GM21528 (cell line): ENCODE measurements at regions not wholly inside any gene's neighbourhood (a gene's known extent, or its start where the extent isn't known, plus 50 kb on each side); places are given as distances from the start of the nearest gene placed in this dataset.
"Not testable (repeated sequence)": the region's sequence is repeated elsewhere in the genome, so short reads cannot be mapped to it uniquely, and the experiment has no call there.

Experiments
- ATAC-seq: cut with Tn5 transposase; IDR thresholded peaks from one replicate; pipeline ENCODE4 v1.9.1; 2021; ENCODE audit warnings: mild to moderate bottlenecking, moderate library complexity; ENCODE audit not compliant: unreplicated experiment, low FRiP score

DNA sequence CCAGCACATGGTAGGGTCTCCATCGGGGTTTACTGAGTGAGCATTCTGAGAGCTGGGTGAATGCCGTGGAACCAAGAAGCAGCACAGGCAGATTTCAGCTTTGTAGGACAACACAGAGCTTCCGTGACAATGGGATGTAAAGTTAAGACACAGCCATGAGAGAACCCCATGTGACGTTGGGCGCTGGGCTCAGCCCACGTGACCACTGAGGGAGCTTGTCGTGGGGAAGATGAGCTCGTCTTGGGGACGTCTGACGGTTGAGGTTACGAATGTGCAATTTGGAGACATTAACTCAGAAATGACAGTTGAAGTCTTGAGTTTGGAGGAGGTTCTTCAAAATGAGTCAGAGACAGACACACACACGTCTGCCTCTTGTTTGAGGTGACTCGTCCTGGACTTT is 51.5 kb upstream of the MUC20 start:
- not testable (repeated sequence) for ATAC-seq

DNA sequence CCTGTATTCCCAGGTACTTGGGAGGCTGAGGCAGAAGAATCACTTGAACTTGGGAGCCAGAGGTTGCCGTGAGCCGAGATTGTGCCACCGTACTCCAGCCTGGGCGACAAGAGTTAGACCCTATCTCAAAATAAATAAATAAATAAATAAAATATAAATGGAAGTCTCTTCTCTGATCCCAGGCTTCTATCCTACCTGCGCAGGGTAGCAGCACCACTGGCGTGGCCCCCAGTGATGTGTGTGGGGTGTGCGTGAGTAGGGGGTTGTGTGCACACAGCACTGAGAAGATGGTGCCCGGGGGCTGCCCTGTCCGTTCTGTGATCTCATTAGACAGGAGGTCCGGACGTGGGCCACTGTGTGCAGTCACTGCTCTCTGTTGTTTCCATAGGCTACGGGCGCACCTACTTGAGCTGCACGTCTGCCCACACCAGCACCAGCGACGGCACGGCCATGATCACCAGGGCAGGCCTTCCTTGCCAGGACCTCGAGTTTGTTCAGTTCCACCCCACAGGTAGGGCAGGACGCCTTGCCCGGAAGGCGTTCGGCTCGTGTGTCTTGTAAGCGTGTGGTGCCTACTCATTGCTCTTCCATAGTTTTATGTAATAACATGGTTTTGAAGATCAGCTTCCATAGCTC is 52.5 kb upstream of the MUC20 start:
- not testable (repeated sequence) for ATAC-seq

DNA sequence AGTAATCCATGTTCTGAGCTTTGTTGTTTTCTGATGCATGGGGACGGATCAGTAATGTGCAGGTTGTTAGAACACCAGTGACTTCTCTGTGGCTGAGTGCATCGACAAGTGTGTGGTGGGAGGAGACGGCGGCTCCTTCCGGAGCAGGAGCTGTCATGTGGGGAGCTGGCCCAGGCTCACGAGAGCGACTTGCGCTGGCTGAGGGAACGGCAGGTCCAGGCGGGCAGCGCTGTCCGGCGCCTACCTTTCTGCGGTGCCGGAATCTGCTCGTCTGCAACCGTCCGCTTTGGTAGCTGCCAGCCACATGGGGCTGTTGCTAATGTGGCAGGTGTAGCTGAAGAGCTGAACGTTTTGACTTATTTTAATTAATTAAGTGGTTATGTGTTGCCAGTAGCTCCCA is 55.5 kb upstream of the MUC20 start:
- not testable (repeated sequence) for ATAC-seq

DNA sequence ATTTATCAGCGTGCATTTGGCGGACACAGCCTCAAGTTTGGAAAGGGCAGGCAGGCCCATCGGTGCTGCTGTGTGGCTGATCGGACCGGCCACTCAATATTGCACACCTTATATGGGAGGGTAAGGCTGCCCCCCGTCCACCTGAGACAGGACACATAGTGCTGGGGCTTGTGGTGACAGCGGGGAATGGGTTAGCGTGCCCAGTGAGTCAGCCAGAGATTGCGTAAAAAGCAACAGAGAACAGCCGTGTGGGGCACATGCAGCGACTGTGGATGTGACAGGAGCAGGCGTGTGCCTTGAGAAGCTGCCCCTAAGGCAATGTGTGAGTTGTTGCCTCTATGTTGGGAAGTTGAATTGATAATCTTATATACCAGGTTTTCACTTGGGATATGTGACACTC is 56.6 kb upstream of the MUC20 start:
- not testable (repeated sequence) for ATAC-seq

DNA sequence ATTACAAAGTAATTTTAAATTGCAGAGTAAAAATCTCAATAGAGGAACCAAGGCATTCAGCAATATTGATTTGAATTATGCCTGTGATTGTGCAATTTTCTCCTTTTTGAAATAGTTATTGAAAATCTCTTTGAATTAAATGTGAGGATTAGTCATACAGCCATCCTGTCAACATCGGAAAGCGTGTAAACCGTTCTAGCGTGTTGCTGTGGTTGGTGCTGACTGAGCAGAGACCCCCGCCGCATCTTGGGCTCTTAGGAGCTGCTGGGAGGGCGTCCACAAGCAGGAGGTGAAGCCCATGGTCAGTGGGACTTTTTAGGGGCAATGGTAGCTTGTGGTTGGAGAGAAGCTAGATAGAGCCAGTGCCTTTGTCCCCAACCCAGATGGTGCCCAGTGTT is 61.6 kb upstream of the MUC20 start:
- not testable (repeated sequence) for ATAC-seq

DNA sequence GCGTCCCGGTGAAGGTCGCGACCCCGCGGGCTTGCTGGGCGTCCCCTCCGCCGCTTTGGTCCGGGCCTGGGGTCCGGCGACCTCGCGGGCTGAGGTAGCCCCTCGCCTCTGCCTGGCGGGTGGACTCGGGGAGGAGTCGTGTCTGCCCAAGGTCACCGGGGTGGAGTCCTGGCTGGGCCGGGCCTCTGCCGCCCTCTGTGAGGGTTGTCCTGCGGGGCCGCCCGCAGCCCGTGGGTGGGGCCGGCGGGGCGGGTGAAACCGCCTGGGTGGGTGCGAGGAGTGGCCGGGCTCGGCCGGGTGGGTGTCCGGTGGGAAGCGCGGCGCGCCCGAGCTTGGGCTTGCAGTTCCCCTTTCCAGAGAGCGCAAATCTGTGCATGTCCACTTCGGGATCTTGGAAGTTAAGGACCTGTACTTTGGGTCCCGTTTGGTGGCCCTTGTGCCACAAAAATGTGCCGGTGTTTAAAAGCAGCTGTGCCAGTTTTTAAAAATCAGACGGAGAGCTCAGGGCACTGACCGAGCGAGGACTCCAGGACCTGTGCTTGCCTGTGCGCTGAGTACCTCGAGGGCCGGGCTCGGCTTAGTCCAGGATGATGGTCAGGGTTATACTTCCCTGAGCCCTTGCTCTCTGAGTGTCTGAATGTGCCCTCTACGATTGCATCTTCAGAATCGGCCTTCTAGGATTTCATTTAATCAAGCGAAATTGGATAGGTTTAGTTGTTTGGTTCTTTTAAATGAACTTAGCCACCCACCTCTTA is 62.2 kb upstream of the MUC20 start:
- peak; percentile 39 for ATAC-seq

DNA sequence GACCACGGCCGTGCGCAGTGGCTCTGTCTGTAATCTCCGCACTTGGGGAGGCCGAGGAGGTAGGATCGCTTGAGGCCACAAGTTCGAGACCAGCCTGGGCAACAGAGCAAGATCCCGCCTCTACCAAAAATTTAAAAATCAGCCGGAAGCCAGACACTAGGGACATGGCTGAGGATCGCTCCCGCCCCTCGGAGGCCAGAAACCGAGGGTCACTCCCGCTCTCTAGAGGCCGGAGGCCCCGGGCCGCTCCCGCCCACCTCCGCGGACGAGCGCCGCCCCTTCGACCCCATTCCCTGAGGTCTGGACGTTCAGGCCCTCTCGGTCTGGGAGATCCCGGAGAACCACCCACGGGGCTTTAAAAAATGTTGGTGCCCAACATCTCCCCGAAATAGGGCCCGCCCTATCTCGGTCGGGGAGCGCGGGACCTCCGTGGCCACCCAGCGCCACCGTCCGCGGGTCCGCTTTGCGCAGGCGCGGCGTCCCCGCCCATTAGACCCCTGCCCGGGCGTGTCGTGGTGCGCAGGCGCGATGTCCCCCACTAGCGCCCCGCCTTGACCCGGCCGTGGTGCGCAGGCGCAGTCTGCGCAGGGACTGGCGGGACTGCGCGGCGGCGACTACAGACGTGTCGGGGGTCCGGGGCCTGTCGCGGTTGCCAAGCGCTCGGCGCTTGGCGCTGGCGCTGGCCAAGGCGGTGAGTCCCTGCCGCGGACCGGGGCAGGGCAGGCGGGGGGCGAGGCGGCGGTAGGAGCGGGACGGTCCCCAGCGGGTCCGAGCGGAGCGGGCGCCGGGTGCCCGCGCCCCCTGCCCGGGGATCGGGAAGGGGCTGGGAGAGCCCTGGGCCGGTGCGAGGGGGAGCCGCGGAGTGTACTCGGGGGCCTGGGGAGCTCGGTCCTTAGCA is 63.1 kb upstream of the MUC20 start:
- peak; percentile 80 for ATAC-seq

DNA sequence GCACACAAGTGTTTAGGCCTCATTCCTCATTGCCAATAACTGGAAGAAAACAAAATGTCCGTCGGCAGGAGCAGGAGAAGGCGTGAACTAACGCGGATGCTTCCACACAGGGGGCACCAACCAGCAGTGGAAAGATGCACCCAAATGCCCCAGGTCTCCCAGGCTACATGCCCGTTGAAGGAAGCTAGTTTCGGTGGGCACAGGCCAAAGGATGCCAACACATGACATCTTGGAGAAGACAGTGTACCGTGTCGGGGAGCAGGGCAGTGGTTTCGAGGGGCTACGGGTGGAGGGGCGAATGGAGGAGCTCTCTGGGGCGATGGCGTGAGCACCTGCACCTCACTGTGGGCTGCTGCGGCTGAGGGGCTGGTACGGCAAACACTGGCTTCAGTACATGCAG is 64.7 kb upstream of the MUC20 start:
- ATAC-seq: not testable (repeated sequence)

DNA sequence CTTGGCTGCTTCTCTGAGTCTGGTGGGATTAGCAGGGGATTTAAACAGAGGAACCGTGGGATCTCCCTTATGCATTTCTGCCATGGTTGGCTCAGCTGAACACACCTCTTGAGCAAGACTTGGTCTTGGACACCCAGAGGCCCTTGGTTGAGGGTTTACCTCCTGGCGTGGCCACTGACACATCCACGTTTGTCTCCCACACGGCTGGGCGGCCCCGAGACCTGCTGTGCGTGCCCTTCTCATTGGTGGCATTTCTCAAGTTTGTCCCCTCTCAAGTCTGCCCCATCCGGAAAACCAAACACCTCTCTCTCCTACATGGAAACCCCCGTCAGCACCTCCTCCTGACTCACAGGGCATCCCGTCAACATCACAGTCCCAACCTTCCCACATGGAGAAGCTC is 66.0 kb upstream of the MUC20 start:
- ATAC-seq: not testable (repeated sequence)

DNA sequence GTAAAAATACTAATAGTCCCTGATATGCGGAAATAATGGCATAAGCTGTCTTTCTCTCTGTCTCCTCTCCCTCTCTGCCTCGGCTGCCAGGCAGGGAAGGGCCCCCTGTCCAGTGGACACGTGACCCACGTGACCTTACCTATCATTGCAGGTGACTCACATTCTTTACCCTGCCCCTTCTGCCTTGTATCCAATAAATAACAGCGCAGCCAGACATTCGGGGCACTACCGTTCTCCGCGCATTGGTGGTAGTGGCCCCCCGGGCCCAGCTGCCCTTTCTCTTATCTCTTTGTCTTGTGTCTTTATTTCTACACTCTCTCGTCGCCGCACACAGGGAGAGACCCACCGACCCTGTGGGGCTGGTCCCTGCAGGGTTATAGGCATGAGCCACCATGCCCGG is 66.6 kb upstream of the MUC20 start:
- not testable (repeated sequence) for ATAC-seq

DNA sequence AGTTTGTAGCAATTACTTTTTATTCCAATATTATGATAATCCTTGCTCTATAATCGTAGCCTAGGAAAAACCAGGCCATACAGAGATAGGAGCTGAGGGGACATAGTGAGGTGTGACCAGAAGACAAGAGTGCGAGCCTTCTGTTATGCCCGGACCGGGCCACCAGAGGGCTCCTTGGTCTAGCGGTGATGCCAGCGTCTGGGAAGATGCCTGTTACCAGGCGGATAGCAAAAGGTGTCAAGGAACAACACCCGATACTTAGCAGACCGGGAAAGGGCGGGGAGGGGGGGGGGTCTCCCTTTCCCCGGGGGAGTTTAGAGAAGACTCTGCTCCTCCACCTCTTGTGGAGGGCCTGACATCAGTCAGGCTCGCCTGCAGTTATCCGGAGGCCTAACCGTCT is 67.1 kb upstream of the MUC20 start:
- ATAC-seq: not testable (repeated sequence)

DNA sequence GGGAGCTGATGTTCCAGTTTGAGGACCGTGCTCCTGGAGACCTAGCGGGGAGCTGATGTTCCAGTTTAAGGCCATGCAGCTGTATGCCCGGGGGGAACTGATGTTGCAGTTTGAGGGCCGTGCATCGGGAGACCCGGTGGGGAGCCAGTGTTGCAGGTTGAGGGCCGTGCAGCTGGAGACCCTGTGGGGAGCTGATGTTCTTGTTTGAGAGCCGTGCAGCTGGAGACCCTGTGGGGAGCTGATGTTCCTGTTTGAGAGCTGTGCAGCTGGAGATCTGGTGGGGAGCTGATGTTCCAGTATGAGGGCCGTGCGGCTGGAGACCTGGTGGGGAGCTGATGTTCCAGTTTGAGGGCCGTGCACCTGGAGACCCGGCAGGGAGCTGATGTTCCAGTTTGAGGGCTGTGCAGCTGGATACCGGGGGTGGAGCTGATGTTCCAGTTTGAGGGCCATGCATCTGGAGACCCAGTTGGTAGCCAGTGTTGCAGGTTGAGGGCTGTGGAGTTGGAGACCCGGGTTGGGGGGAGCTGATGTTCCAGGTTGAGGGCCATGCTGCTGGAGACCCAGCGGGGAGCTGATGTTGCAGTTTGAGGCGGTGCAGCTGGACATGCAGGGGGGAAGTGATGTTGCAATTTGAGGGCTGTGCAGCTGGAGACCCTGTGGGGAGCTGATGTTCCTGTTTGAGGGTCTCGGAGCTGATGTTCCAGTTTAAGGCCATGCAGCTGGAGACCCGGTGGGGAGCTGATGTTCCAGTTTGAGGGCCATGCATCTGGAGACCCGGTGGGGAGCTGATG is 64.4 kb upstream of the APOD start:
- not testable (repeated sequence) for ATAC-seq

DNA sequence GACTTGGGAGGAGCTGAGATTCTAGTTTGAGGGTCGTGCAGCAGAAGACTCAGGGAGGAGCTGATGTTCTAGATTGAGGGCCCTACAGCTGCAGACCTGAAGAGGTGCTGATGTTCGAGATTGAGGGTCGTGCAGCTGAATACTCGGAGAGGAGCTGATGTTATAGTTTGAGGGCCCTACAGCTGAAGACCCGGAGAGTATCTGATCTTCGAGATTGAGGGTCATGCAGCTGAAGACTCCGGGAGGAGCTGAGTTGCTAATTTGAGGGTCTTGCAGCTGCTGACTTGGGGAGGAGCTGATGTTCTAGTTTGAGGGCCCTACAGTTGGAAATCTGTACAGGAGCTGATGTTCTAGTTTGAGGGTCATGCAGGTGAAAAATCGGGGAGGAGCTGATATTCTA is 62.1 kb upstream of the APOD start:
- ATAC-seq: not testable (repeated sequence)

DNA sequence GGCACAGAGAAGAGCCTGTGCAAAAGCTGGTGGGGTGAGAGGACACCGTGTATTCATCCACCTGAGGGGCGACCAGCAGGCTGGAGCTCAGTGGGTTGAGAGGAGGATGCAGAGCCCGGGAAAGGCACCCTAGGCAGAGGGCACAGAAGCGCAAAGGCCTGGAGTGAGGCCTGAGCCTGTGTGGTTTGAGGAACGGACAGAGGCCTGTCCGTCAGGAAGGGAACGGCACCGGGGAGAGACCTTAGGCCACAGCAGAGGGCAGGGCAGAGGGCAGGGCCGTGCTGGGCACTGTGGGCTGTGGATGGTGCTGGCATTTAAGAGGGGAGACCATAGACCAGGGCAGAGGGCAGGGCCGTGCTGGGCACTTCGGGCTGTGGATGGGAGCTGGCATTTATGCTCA is 59.5 kb upstream of the APOD start:
- ATAC-seq: not testable (repeated sequence)

DNA sequence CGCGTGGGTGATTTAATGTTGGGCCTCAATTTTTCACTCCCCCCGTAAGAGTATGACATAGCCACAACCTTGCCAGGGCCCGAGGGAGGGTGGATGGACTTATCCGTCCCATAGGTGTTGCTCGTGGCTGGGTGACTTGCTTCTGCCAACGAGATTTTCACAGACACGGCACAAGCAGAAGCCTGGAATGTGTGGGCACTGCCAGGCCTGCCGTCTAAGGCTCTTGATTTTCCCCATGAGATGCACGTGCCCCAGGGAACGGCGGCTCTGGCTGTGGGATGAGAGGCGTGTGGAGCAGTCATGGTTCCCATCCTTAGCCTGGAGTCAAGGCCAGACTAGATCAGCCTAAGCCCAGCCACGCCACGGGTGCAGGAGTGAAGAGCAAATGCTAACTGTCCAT is 58.6 kb upstream of the APOD start:
- ATAC-seq: not testable (repeated sequence)

DNA sequence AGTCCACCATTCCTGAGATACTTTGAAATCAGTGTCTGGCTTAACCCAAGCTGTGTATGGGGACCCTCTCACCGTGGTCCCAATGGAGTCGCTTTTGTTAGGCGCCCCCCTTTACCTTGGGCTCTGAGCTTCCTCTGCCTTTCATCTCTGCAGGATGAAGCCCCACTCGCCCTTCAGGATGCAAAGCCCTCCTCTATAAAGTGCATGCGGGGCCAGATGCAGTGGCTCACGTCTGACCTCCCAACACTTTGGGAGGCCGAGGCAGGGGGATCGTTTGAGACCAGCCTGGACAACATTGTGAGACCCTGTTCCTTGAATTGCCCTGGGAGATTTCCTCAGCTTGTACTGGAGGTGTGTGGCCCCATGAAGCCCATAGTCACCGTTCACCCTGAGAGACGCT is 54.7 kb upstream of the APOD start:
- not testable (repeated sequence) for ATAC-seq

DNA sequence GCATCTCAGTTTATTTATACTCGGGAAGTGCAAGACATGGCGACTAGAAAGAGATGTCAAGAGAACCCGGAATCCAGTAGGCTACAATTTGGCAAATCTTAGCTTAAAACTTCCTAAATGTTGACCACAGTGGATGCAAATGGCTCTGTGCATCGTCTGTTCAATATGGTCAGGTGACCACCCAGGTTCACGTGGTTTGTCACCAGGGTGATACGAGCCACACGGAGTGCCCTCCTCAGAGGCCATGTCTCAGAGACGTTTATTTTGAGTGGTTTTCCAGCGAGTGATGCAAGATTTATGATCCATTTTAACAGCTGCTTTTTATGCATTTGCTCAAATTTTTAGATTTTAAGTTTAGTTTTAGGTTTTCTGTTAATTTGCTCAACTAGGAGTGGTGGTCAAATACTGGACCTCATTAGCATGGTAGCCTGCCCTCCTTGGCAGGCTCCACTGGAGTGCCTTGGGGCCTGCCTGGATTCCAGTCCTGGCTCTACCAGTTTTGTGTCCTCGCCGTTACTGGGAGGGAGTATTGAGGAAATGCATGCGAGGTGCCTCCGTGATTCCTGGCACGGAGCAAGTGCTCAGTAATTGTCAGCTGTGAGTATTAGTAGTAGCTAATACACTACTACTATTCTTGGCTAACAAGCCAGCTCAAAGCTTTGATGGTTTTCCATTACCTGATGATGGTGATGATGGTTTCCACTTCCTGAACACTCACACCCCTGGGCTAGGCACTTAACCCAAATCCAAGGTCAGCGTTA is 53.9 kb upstream of the APOD start:
- not testable (repeated sequence) for ATAC-seq

DNA sequence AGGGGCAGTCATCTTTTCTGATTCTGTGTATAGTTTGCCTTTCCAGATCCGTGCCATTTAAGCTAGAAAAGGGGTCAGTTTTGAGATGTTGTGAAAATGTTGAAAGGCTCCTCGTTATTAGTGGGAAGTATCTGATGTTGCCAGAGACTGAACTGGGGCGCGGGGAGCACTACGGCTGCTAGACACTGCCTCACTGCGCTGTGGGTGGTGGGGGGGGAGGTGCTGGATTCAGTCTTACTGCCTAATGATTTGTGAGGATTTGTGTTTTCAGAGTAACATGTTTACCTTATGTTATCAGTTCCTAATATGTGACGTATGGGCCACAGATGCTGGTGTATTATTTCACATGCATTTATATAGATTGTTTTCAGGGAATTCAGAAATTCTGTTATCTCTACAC is 53.3 kb upstream of the APOD start:
- ATAC-seq: not testable (repeated sequence)

DNA sequence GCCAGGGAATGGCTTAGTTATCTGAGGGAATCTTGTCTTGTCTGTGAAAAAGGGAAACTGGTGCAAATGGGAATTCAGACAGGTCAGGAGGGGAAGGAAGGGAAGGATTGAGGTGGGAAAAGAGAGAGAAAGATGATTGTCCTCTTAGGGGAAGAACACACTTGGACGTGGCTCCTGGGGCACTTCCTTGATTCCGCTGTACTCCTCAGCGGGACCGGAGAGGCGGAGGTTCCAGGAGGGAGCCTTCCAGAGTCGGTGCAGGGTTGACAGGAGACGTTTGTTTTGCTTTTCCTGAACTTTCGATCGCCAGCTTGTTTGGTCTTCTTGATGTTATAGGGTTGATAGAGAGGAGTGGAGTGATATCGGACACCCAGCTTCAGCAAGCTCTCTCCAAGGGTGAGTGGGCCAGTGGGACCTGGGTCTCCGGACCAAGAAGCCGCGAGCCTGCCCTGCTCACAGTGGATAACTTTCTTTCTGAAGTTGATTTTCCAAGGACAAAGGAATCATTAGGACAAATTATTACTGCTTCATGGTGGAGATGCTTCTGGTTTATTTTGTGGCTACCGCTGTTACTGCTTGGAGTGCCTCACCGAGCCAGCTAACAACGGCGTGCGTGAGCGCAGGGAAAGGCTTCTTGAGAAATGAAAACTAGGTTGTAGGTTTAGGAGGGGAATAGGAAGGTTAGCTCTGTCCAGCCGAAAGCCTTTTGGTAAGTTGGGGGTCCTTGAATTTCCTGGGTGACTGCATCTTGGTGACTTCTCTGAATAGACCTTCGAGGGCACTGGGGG is 52.4 kb upstream of the APOD start:
- ATAC-seq: not testable (repeated sequence)
